GM10248 (cell line): ENCODE measurements at regions not wholly inside any gene's neighbourhood (a gene's known extent, or its start where the extent isn't known, plus 50 kb on each side); places are given as distances from the start of the nearest gene placed in this dataset.

Source experiments
- CTCF ChIA-PET: fragments of 300-600 bp; sonication (Branson Sonifier 250); formaldehyde crosslinking; extraction: SDS; loops from one replicate; lab custom pipeline; 2021; ENCODE audit warnings: antibody characterized with exemption; lab: Yijun Ruan, JAX
- POLR2A ChIA-PET: fragments of 350-650 bp; sonication (Branson Sonifier 250); formaldehyde crosslinking; extraction: SDS; loops from one replicate; lab custom pipeline; 2020; ENCODE audit warnings: antibody characterized with exemption; lab: Yijun Ruan, JAX
- DNase-seq: peaks from one replicate; pipeline ENCODE4 v3.0.0; 2012; ENCODE audit errors: extremely low spot score
- TF ChIP-seq, protein P1 (sequence below): IDR thresholded peaks from 2 replicates; pipeline ENCODE4 v1.5.1; 2012; ENCODE audit warnings: mild to moderate bottlenecking, low read depth; ENCODE audit errors: extremely low read depth, missing control alignments, control extremely low read depth

DNA sequence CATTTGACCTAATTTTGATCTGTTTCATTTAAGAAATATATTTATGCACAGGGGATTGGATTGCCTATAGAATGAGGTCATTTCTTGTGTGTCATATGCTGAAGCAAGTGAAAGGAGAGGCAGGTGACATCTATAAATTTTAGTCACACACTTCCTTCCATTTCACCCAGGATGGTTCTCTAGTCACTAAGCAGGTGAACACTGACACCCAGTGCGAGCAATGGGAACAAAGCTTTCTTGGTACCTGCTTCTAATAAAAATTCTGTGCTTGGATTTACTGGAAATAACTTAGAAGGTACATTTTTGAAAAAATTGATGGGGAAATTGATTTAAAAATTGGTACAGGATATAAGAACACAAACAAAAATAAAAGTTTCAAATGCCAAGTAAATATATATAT is 66.9 kb upstream of the MC3R start:
- TF ChIP-seq, protein P1, sequence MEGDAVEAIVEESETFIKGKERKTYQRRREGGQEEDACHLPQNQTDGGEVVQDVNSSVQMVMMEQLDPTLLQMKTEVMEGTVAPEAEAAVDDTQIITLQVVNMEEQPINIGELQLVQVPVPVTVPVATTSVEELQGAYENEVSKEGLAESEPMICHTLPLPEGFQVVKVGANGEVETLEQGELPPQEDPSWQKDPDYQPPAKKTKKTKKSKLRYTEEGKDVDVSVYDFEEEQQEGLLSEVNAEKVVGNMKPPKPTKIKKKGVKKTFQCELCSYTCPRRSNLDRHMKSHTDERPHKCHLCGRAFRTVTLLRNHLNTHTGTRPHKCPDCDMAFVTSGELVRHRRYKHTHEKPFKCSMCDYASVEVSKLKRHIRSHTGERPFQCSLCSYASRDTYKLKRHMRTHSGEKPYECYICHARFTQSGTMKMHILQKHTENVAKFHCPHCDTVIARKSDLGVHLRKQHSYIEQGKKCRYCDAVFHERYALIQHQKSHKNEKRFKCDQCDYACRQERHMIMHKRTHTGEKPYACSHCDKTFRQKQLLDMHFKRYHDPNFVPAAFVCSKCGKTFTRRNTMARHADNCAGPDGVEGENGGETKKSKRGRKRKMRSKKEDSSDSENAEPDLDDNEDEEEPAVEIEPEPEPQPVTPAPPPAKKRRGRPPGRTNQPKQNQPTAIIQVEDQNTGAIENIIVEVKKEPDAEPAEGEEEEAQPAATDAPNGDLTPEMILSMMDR: no peak
- ChIA-PET POLR2A (no interaction called here), CTCF (no interaction called here)
- no peak for DNase-seq

DNA sequence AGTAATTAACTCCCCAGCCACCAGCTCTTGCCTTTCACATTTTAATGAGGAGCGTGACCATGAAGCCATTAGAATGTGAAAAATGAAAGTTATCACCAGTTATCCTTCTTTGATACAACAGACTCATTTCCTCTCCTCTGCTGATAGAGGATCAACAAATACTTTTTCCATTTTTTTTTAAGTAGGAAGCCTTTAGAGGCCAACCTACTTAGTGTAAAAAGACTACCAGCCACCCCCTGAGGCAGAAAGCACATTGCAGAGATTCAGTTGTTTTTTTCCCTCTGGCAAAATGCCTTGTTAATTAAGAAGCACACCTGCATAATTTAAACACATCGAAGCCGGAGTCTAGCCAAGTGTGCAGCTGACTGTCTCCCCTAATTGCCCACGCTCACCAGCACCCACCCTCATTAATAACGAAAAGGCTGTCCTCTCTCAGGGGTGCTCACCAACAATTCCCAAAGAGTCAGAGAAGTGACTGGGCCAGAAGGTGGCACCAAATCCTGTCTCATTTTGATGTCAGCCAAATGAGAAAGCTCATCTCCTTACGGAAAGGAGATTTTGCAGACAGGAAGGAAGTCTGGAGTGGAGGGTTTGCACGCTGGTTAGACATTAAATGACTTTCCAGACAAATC is 60.9 kb upstream of the MC3R start:
- TF ChIP-seq, protein P1: no peak
- ChIA-PET POLR2A (no interaction called here), CTCF (interaction anchor here (1.6 kb wide), 1 partner anchor 9 kb away, joined by 3 read pairs; no protein-coding TSS in a partner anchor)
- DNase-seq: no peak

DNA sequence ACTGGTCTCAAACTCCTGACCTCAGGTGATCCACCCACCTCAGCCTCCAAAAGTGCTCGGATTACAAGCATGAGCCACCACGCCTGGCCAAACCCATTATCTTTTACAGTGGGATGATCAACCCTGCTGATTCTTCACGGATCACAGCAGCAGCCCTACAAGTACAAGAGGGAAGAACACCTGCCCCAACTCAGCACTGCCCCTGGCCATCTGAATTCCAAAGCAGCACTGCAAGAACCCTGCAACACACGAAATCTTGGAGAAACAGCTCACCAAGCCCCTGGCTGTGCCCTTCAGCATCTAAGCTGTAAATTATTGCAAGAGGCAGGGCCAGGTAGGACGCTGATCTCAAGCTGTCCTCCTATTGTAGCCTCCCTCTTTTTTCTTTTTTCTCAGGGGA is 54.5 kb upstream of the MC3R start:
- no peak for DNase-seq
- POLR2A ChIA-PET: no interaction called here
- TF ChIP-seq, protein P1: no peak
- CTCF ChIA-PET: no interaction called here

DNA sequence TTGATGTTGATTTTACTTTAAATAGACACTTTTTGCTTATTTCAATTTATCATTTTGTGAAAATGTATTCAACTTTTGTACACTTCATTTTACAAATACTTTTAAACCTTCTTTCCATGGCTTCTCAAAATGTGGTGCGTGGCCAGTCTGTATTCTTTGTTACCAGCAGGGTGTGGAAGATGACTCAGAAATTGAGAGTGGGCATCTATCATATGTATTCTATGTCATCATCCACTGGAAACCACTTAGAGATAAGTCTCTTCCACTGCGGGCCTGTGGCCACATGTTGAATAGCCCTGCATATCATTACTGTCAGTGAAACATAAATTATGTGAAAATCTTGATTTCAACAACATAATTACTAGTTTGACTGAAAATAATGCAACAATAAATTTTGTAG is 52.6 kb upstream of the MC3R start:
- no peak for DNase-seq
- TF ChIP-seq, protein P1: no peak
- ChIA-PET POLR2A (no interaction called here), CTCF (no interaction called here)
